Liver (tissue), 8 donors: ENCODE measurements at regions not wholly inside any gene's neighbourhood (a gene's known extent, or its start where the extent isn't known, plus 50 kb on each side); places are given as distances from the start of the nearest gene placed in this dataset.

Experiments
- DNase-seq: peaks from one replicate; pipeline ENCODE4 v3.0.0-alpha.2; 2017; ENCODE audit warnings: low spot score
- H3K27ac ChIP-seq, 2 donors: one replicate each; pipeline ENCODE4 v1.7.0; 2013; ENCODE audit warnings: inconsistent platforms in 2 of 2, low read length in 2 of 2, control low read depth in 1 of 2, low read depth in 1 of 2, mild to moderate bottlenecking in 1 of 2
- H3K27me3 ChIP-seq, 4 donors: one replicate each; pipeline versions ENCODE4 v1.6.1 to v1.7.0; 2013; ENCODE audit warnings: low read length in 3 of 4, inconsistent platforms in 1 of 4, mild to moderate bottlenecking in 1 of 4, moderate library complexity in 1 of 4; ENCODE audit not compliant: control insufficient read depth in 4 of 4, insufficient read depth in 4 of 4
- H3K36me3 ChIP-seq, 4 donors: one replicate each; pipeline versions ENCODE4 v1.6.1 to v1.7.0; 2013; ENCODE audit warnings: low read length in 3 of 4, mild to moderate bottlenecking in 3 of 4, low read depth in 1 of 4, moderate library complexity in 1 of 4; ENCODE audit not compliant: control insufficient read depth in 4 of 4, insufficient read depth in 3 of 4
- H3K4me1 ChIP-seq, 4 donors: one replicate each; pipeline versions ENCODE4 v1.6.1 to v1.7.0; 2013; ENCODE audit warnings: low read length in 3 of 4, mild to moderate bottlenecking in 3 of 4, moderate library complexity in 1 of 4; ENCODE audit not compliant: control insufficient read depth in 4 of 4, insufficient read depth in 4 of 4
- H3K4me3 ChIP-seq, 3 donors: one replicate each; pipeline versions ENCODE4 v1.6.1 to v1.7.0; 2013; ENCODE audit warnings: low read length in 3 of 3, control low read depth in 1 of 3, low read depth in 1 of 3, mild to moderate bottlenecking in 1 of 3
- H3K9ac ChIP-seq, 2 donors: one replicate each; pipeline ENCODE4 v1.7.0; 2013; ENCODE audit warnings: low read length in 2 of 2, mild to moderate bottlenecking in 2 of 2, moderate library complexity in 2 of 2, control low read depth in 1 of 2, low read depth in 1 of 2
- H3K9me3 ChIP-seq, 4 donors: one replicate each; pipeline versions ENCODE4 v1.6.1 to v1.7.0; 2013; ENCODE audit warnings: low read length in 3 of 4; ENCODE audit not compliant: control insufficient read depth in 4 of 4
- ATF3 ChIP-seq: IDR thresholded peaks from 2 replicates; pipeline ENCODE4 v1.6.1; 2016; ENCODE audit warnings: antibody characterized with exemption
- CTCF ChIP-seq: fragments of 150-350 bp; IDR thresholded peaks from 2 replicates; pipeline ENCODE4 v1.5.1; 2017; ENCODE audit warnings: improper control_type of control experiment, low read depth, low read length; ENCODE audit not compliant: missing input control
- EGR1 ChIP-seq, 2 donors: IDR thresholded peaks; 2 replicates each; pipeline ENCODE4 v1.6.1; 2016 to 2018; ENCODE audit warnings: antibody characterized with exemption in 2 of 2, low read depth in 2 of 2
- FOXA1 ChIP-seq: IDR thresholded peaks from 2 replicates; pipeline ENCODE4 v1.6.1; 2016; ENCODE audit warnings: antibody characterized with exemption
- FOXA2 ChIP-seq: IDR thresholded peaks from 2 replicates; pipeline ENCODE4 v1.6.1; 2016; ENCODE audit warnings: antibody characterized with exemption
- GABPA ChIP-seq, 2 donors: IDR thresholded peaks in 1 of 2; conservative IDR thresholded peaks in 1 of 2; 2 replicates each; pipeline ENCODE4 v1.6.1; 2016; ENCODE audit warnings: antibody characterized with exemption in 2 of 2, mild to moderate bottlenecking in 1 of 2, moderate library complexity in 1 of 2
- HNF4A ChIP-seq, 2 donors: conservative IDR thresholded peaks; 2 replicates each; pipeline ENCODE4 v1.6.1; 2016; ENCODE audit warnings: antibody characterized with exemption in 2 of 2, mild to moderate bottlenecking in 2 of 2
- HNF4G ChIP-seq: IDR thresholded peaks from 2 replicates; pipeline ENCODE4 v1.6.1; 2016; ENCODE audit warnings: antibody characterized with exemption
- JUND ChIP-seq, 2 donors: IDR thresholded peaks; 2 replicates each; pipeline ENCODE4 v1.6.1; 2016; ENCODE audit warnings: antibody characterized with exemption in 2 of 2
- MAX ChIP-seq: IDR thresholded peaks from 2 replicates; pipeline ENCODE4 v1.6.1; 2016; ENCODE audit warnings: antibody characterized with exemption
- NR2F2 ChIP-seq: IDR thresholded peaks from 2 replicates; pipeline ENCODE4 v1.6.1; 2016; ENCODE audit warnings: antibody characterized with exemption
- RAD21 ChIP-seq, 2 donors: IDR thresholded peaks; 2 replicates each; pipeline ENCODE4 v1.6.1; 2016; ENCODE audit warnings: antibody characterized with exemption in 2 of 2, mild to moderate bottlenecking in 2 of 2
- REST ChIP-seq: IDR thresholded peaks from 2 replicates; pipeline ENCODE4 v1.6.1; 2016; ENCODE audit warnings: antibody characterized with exemption, mild to moderate bottlenecking
- RXRA ChIP-seq, 2 donors: IDR thresholded peaks; 2 replicates each; pipeline ENCODE4 v1.6.1; 2017 to 2018; ENCODE audit warnings: antibody characterized with exemption in 2 of 2, mild to moderate bottlenecking in 1 of 2
- SP1 ChIP-seq: IDR thresholded peaks from 2 replicates; pipeline ENCODE4 v1.6.1; 2018; ENCODE audit warnings: antibody characterized with exemption, mild to moderate bottlenecking
- TAF1 ChIP-seq: conservative IDR thresholded peaks from 2 replicates; pipeline ENCODE4 v1.6.1; 2016; ENCODE audit warnings: antibody characterized with exemption, mild to moderate bottlenecking
- YY1 ChIP-seq: IDR thresholded peaks from 2 replicates; pipeline ENCODE4 v1.6.1; 2016; ENCODE audit warnings: antibody characterized with exemption, mild to moderate bottlenecking
- ZBTB33 ChIP-seq: IDR thresholded peaks from 2 replicates; pipeline ENCODE4 v1.6.1; 2016; ENCODE audit warnings: antibody characterized with exemption
- WGBS: extraction: QIAGEN DNeasy Blood & Tissue Kit; methylation state at CpG from one replicate; pipeline ENCODE4 v1.1.7; 2013; 5-methylcytosine and 5-hydroxymethylcytosine counted together
- donor health status: healthy.
- donor health status: healthy.
- donor health status: healthy.
- donor health status: healthy.
- donor health status: healthy.

GRCh38 chr20:10802236-10802635 lies 128.4 kb upstream of the JAG1 start:
- H3K4me3 ChIP-seq = no peak overlapping the region
- H3K27ac ChIP-seq = no peak overlapping the region
- DNase-seq = no peak
- TF ChIP-seq ZBTB33 (no peak), YY1 (no peak), HNF4A (conservative IDR thresholded peaks at IDR 0.05) (no peak), FOXA1 (no peak), RAD21 (IDR thresholded peaks at IDR 0.05) (no peak), REST (no peak), RXRA (IDR thresholded peaks at IDR 0.05) (no peak), EGR1 (IDR thresholded peaks at IDR 0.05; ENCODE audit: low read depth in 2 of 2) (no peak), MAX (no peak), JUND (IDR thresholded peaks at IDR 0.05) (no peak), ATF3 (no peak), SP1 (no peak), GABPA (IDR thresholded peaks at IDR 0.05 in 1 of 2, conservative IDR thresholded peaks at IDR 0.05 in 1 of 2) (no peak), CTCF (no peak), HNF4G (no peak), TAF1 (no peak), NR2F2 (no peak), FOXA2 (no peak)
- no peaks in the 10 kb centered on the region for H3K27me3 ChIP-seq
- no peaks in the 10 kb centered on the region for H3K36me3 ChIP-seq
- no peaks in the 10 kb centered on the region for H3K9me3 ChIP-seq
- no peak overlapping the region for H3K9ac ChIP-seq
- H3K4me1 ChIP-seq = no peaks in the 10 kb centered on the region
- WGBS = 85% methylated on average over 3 of the region's 3 CpGs

GRCh38 chr20:10805764-10806163 lies 132.0 kb upstream of the JAG1 start:
- H3K4me3 ChIP-seq = no peak overlapping the region
- WGBS = 76% methylated on average over 7 of the region's 7 CpGs
- no peaks in the 10 kb centered on the region for H3K9me3 ChIP-seq
- no peaks in the 10 kb centered on the region for H3K36me3 ChIP-seq
- H3K9ac ChIP-seq = no peak overlapping the region
- no peaks in the 10 kb centered on the region for H3K4me1 ChIP-seq
- H3K27ac ChIP-seq = no peak overlapping the region
- peaks cover 0 to 4% (median 0%) of the 10 kb centered on the region in 4 donors for H3K27me3 ChIP-seq
- DNase-seq = no peak
- TF ChIP-seq NR2F2 (no peak), CTCF (no peak), ZBTB33 (no peak), YY1 (no peak), FOXA2 (no peak), HNF4G (no peak), FOXA1 (no peak), RXRA (IDR thresholded peaks at IDR 0.05) (no peak), TAF1 (no peak), SP1 (no peak), GABPA (IDR thresholded peaks at IDR 0.05 in 1 of 2, conservative IDR thresholded peaks at IDR 0.05 in 1 of 2) (no peak), RAD21 (IDR thresholded peaks at IDR 0.05) (no peak), ATF3 (no peak), HNF4A (conservative IDR thresholded peaks at IDR 0.05) (no peak), EGR1 (IDR thresholded peaks at IDR 0.05; ENCODE audit: low read depth in 2 of 2) (no peak), JUND (IDR thresholded peaks at IDR 0.05) (no peak)
